22Rv1 (cell line): ENCODE measurements at regions not wholly inside any gene's neighbourhood (a gene's known extent, or its start where the extent isn't known, plus 50 kb on each side); places are given as distances from the start of the nearest gene placed in this dataset.

Source experiments
- H3K27ac ChIP-seq: fragments of 450-650 bp; 2 replicates; pipeline ENCODE4 v1.5.1; 2017
- ZFX ChIP-seq: fragments of 450-650 bp; IDR thresholded peaks from 2 replicates; pipeline ENCODE4 v1.6.1; 2017; ENCODE audit warnings: antibody characterized with exemption, borderline replicate concordance
- TF ChIP-seq, protein P1 (sequence below): fragments of 450-650 bp; IDR thresholded peaks from 2 replicates; pipeline ENCODE4 v1.5.1; 2017; ENCODE audit warnings: mild to moderate bottlenecking

DNA sequence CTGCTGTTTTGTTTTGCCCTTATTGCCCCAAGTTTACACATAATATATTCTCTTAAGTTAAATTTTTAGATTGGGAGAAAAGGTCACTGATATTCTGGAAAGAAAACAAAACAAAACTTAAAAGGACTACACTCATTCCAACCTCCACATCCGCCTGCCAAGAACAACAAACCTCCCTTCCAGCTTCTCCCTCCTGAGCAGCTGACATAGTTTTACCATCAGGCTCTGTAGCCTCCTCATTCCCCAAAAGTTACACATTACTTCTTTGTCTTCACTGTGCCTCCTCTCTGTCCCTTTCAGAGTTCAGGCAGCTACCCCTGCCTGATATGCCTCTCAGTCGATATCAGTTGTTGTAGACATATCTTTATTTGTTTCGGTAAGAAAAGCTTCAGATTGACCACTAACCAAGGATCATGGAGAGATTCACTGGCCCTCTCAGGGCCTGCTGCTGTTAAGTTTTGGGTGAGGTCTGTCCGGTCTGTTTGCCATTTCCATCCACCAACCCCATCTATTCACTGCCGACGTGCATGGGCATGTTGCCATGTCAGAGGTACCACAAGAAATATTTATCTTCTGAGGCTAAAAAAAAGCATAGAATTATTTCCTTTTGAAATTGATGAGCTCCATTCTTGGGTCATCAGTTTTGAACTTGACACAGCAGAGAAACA lies 164.1 kb downstream of the GASK1B start:
- TF ChIP-seq, protein P1, sequence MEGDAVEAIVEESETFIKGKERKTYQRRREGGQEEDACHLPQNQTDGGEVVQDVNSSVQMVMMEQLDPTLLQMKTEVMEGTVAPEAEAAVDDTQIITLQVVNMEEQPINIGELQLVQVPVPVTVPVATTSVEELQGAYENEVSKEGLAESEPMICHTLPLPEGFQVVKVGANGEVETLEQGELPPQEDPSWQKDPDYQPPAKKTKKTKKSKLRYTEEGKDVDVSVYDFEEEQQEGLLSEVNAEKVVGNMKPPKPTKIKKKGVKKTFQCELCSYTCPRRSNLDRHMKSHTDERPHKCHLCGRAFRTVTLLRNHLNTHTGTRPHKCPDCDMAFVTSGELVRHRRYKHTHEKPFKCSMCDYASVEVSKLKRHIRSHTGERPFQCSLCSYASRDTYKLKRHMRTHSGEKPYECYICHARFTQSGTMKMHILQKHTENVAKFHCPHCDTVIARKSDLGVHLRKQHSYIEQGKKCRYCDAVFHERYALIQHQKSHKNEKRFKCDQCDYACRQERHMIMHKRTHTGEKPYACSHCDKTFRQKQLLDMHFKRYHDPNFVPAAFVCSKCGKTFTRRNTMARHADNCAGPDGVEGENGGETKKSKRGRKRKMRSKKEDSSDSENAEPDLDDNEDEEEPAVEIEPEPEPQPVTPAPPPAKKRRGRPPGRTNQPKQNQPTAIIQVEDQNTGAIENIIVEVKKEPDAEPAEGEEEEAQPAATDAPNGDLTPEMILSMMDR = no peak
- no peak for TF ChIP-seq ZFX

DNA sequence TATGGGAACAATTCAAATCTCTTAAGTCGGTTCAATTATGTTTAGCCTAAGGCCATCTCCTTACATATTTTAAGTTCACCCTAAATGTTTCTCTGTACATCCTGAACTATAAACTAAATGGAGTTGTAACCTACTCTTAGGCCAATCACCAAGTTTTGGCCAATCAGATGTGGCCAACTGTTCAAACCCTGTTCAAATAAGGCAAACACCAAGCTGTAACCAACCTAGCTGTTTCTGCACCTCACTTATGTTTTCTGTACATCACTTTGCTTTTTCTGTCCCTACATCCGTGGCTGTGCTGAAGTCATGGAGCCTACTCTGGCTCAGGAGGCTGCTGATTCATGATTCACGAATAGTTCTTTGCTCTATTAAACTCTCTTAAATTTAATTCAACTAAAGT lies 165.3 kb downstream of the GASK1B start:
- H3K27ac ChIP-seq = no peak overlapping the region
- TF ChIP-seq, protein P1 = no peak
- TF ChIP-seq ZFX = no peak

More for the DNA sequence above, 164.1 kb downstream of the GASK1B start:
- H3K27ac ChIP-seq = no peak overlapping the region

DNA sequence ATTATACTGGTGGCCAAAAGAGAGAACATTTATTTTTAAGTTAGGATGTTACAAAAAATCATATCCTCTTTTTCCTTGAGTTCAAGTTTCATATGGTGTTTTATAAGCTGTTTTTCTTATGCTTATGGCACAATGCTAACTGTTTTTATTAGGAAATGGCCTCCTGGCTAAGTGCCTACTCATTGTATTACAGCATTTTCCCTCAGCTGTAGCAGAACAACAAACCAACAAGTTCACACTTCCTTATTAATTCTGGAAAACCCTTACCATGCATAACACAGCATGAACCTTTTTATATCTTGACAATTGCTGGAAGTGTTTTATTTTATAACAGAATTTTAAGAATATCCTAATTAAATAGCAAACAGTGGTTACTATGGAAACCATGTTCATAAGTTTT lies 165.8 kb downstream of the GASK1B start:
- H3K27ac ChIP-seq = no peak overlapping the region

DNA sequence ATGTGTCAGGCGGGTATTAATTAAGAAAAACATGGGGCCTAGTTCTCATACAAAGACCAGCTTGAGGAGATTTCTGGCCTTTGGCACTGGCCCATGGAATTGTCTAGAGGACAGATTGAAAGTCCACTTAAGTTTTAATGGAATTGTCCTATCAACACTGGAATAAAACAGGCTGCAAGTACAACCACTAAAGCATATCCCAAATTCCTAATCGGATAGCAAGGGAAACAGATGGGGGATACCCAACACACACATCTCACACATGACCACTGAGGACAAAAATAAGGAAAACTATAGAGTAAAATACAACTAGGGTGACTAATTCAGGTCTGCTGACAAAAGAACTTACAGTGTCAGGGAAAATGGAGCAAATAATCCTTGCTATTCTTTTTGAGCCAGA lies 167.8 kb downstream of the GASK1B start:
- H3K27ac ChIP-seq = no peak overlapping the region
- TF ChIP-seq, protein P1 = no peak
- no peak for TF ChIP-seq ZFX

More for the DNA sequence above, 165.8 kb downstream of the GASK1B start:
- TF ChIP-seq, protein P1 = no peak
- no peak for TF ChIP-seq ZFX

DNA sequence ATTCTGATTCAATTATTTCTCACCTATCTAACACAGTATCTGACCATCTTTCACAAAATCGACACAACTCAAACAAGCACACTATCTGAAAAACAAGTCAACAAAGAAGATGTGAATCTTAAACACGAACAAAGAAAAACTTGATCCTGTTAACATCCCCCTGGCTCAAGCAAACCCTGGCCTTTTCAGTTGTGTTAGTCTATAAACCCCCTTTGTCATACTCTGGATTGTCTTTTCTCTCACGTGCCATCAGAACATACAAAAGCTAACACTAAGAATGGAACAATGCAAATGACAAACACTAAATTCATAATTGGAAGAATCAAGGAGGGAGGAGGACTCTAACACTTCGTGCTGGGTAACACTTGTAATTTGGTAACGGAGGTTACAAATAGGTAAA lies 168.7 kb downstream of the GASK1B start:
- TF ChIP-seq, protein P1 = no peak
- TF ChIP-seq ZFX = no peak
- H3K27ac ChIP-seq = no peak overlapping the region

DNA sequence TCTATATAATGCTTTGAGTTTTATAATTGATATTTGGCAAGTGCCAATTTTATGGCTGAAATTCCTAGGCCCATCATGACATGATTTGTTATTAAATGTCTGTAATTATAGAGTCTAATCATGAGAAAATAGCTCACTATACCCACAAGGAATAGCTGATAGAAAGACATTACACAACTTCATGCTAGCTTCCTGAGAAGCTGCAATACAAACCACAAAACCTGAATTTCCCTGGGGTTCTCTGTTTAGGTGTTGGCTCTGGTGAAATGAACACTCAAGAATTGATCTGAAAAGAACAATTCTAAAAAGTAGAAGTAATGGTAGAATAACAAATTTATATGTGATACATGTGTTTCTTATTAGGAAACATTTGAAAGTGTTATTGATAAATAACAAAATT lies 169.6 kb downstream of the GASK1B start:
- no peak overlapping the region for H3K27ac ChIP-seq
- no peak for TF ChIP-seq ZFX
- TF ChIP-seq, protein P1 = no peak

DNA sequence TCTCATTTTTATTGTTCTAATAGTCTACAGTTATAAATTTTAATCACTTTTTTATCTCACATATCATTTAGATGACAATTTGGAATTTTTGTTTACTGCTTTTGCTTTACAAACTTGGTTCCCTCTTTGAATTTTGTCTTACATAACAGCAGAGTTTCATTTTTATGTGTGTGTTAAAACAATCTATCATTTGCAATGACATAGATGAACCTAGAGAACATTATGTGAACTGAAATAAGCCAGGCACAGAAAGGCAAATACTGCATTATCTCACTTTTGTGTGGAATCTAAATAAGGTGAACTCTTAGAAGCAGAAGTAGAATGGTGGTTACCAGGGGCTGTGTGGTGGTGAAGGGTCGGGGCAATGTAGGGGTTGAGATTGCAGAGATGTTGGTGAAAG lies 170.7 kb downstream of the GASK1B start:
- TF ChIP-seq, protein P1 = no peak
- no peak for TF ChIP-seq ZFX
- H3K27ac ChIP-seq = no peak overlapping the region
